HG03378 (cell line): ENCODE measurements at regions not wholly inside any gene's neighbourhood (a gene's known extent, or its start where the extent isn't known, plus 50 kb on each side); places are given as distances from the start of the nearest gene placed in this dataset.
"Not testable (repeated sequence)": the region's sequence is repeated elsewhere in the genome, so short reads cannot be mapped to it uniquely, and the experiment has no call there.

ENCODE experiments used
- ATAC-seq: cut with Tn5 transposase; IDR thresholded peaks from one replicate; pipeline ENCODE4 v1.9.1; 2021; ENCODE audit warnings: mild to moderate bottlenecking, moderate library complexity; ENCODE audit not compliant: unreplicated experiment

DNA sequence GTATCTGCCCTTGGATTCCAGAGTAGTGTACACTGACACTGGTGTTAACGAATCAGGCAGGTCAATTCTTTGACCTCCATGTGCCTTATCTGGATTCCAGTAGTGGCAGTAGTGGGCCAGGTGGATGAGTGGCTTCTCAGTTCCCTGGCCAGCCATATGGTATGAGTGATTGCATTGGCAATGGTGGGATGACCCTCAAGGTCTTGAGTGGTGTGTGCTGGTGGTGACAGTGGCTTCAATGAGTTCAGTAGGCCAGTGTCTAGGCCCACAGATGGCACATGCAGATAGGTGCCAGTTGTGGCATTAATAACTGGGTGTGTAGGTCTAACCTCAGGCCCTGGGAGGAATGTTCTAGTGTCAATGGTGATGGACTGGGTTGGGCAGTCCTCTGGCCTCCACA lies 674.1 kb upstream of the NXPH2 start:
- no peak for ATAC-seq

DNA sequence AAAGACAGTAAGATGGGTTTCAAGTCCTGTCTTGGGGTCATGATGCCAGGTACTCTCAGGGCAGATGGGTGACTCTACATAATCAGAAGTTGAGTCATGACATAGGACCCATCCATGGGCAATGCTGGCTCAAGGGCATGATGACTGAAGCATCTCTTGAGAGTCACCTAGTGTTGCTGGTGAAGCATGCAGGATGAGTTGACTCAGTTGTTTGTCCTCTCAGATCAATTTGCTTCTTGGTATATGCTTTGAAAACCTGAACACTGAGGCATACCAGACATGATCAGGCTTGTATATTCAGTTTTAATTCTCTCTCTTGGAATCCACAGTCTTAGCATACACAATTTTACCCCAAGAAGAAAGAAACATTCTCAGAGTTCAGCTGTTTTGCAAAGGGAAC lies 658.9 kb upstream of the NXPH2 start:
- no peak for ATAC-seq

DNA sequence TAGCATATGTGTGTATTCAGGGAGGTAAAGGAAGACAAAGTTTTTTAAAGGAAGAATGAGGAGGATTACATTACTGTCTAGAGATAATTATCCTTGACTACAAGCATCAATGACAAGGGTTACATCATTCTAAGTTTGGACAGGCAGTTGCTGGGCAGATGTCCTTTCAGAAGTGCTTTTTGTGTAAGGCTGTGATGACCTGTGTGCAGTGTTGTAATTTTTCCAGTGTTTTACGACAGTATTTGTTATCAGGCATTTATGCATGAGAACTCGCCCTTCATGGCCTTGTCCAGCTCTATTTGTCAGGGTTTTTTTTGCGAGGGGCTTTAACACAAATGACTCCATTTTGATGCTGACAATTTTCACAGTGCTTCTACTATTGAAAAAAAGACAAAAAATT lies 658.3 kb upstream of the NXPH2 start:
- no peak for ATAC-seq

DNA sequence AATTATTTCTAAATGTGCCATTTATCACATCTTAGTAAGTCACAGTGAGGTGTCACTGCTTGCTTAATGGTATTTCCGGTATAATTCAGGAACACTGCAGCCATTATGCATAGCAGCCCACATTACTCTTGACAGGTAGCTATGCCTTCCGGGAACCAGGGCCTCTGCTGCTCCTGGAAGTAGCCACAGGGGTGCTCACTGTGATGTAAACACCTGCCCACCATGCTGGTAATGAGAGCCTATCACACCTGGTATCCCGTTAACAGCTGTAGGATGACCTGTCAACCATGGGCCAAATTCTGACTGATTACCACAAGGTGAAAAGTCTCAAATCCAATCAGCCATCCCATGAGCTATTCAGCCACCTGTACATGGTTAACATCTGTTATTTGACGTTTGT lies 647.0 kb upstream of the NXPH2 start:
- ATAC-seq: no peak

- ATAC-seq: no peak
Measured at GRCh38 chr2:139424101-139424500, 643.9 kb upstream of the NXPH2 start.

GRCh38 chr2:139411236-139411635 lies 631.0 kb upstream of the NXPH2 start:
- ATAC-seq: no peak

- not testable (repeated sequence) for ATAC-seq
Measured at GRCh38 chr2:139410833-139411174, 630.6 kb upstream of the NXPH2 start.

DNA sequence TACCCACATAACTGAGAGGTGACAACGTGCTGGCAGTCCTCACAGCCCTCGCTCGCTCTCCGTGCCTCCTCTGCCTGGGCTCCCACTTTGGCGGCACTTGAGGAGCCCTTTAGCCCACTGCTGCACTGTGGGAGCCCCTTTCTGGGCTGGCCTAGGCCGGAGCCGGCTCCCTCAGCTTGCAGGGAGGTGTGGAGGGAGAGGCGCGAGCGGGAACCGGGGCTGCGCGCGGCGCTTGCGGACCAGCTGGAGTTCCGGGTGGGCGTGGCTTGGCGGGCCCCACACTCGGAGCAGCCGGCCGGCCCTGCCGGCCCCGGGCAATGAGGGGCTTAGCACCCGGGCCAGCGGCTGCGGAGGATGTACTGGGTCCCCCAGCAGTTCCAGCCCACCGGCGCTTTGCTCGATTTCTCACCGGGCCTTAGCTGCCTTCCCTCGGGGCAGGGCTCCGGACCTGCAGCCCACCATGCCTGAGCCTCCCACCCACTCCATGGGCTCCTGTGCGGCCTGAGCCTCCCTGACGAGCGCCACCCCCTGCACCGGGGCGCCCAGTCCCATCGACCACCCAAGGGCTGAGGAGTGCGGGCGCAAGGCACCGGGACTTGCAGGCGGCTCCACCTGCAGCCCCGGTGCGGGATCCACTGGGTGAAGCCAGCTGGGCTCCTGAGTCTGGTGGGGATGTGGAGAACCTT lies 630.1 kb upstream of the NXPH2 start:
- not testable (repeated sequence) for ATAC-seq

DNA sequence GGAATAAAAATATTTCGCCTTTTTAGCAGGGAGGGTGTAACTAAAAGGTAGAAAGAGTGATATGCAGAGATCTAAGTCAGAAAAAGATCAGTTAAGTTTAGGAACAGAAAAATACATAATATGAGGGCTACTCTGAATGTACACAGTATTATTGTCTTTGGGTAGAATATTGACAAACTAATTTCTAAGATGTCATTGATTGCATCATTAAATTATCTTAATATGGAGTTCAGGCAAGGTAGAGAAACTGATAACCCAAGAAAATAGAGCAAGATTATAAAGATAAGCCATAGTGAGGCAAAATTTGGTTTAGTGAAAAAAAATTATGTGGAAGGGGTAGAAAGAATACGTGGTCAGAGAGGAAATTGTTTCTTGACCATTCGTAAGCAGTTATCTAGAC lies 629.0 kb upstream of the NXPH2 start:
- ATAC-seq: no peak

DNA sequence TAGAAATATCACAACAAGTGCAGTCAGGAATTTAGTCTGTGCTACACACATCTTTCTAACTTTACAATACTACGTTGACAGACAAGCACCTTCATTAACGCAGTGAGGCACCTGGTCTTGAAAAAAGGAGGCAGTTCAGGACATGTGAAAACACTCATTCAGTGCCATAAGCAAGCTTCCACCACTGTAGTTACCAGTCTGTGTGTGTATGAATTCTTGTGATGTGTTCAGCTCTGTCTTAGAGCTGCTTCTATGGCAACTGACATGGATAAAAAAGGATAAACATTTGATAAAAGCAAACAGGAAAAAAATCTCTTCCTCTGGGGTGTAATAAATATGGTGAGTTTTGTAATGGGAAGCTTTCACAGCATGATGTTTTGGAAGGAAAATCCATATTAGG lies 623.8 kb upstream of the NXPH2 start:
- no peak for ATAC-seq

DNA sequence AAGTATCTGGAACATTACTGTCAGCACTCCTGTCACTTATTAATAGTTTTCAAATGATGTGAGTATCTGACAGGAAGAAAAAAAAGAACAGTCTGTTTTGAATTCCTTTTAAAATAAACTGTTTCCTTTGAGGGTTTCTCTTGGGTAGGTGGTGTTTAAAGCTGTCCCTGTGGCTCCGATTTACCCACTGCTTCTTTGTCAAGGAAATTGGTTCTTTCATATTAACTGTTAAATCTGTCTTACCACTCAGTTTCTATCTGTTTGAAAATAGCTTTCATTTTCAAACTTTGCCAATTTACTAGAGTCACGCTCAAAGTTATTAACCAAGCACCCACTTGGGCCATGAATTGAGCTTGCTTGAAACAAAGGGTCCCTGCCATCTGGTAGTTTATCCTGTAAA lies 614.6 kb upstream of the NXPH2 start:
- no peak for ATAC-seq

- ATAC-seq: no peak
Measured at GRCh38 chr2:139389391-139389790, 609.2 kb upstream of the NXPH2 start.

DNA sequence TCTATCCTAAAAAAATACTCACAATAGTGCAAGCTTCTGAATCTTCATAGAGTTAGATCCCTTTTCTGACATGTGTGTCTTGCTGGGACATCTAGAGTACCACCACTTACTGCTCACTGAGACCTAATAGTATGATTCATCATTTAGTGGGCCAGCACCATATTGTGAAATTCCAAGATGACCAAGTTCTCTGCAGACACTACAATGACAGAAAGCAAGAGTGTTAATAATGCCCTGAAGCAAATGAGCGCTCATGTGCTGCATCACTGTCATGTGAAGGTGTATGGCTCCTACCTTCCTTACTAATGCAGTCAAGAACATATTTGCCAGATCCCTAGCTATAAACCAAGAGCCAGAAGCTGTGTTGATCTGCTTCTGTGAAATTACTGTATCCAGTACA lies 606.2 kb upstream of the NXPH2 start:
- no peak for ATAC-seq

- no peak for ATAC-seq
Measured at GRCh38 chr2:139383532-139383931, 603.3 kb upstream of the NXPH2 start.

- ATAC-seq: no peak
Measured at GRCh38 chr2:139380051-139380450, 599.9 kb upstream of the NXPH2 start.

DNA sequence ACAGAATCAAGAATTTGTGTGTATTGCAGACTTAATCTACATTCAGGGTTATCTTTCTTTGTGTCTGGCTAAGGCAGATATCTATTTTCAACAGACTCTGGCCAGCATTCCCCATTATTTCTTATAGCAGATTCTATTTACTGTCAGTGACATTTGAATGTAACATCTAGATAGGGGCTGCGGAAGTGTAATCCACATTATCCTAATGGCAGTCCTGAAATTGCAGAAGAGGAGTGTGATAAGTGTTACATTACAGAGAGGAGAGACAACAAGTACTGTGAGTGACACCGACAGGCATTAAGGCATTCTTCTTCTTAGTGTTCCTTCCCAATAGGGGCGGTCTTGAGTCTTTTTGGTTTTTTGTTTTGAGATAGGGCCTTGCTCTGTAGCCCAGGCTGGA lies 598.2 kb upstream of the NXPH2 start:
- ATAC-seq: no peak

GRCh38 chr2:139374296-139374850 lies 594.2 kb upstream of the NXPH2 start:
- ATAC-seq: no peak

DNA sequence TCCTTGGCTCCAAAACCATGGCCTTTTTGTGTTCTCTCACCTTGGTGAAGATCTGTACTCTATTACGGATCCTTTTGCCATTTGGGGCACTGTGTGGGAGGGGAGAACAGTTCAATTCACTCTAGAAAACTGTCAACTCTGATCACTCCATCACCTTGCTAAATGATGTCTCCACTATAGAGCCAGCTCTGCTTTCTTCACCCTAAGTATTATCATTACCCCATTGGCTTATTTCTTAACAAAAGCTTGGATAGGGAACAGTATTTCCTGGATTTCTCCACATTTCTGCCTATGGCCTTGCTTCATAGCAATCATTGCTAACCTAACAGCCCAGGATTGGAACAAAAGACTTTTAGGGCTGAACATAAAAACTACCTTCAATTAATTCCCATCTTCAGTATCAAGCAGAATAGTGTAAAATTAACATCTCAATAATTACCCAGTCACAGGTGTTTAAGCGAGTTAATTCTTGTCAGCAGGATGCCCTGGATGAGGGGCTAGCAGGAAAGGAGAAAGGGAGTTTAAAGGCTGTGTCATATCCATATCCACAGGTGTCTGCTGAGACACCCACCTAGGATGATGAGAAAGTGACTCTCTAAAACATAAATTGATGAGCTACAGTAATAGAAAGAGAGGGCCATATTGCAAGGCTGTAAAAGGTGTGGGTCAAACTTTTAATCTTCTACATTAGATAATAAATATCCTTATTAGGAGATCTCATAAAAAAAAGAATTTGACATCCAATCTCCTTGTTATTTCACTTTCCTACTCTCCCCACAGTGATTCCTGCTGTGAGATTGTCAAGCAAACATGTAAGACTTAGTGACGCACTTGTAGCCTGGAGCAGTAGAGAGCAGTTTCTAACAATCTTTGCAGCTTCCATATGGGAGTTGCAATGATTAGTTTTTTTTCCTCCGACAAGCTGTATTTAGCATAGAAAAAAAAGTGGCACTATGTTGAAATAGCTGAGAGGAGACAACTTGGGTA lies 589.5 kb upstream of the NXPH2 start:
- ATAC-seq: no peak

DNA sequence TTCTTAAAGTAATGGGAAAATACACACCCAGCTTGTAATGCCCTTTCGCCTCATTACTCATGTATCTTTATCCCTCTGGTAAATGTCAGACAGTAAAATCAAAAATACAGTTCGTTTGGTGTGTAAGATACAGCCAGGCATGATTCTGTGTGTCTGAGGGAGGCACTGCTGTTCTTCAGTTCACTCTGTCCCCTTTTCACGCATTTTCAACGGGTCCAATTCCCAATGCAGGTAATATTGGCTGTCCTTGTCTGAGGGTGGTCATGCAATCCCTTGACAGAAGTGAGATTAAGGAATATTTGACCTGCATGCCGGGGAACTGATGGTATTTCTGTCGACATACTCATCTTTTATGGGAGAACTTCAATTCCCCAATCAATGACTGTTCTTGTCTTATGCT lies 587.2 kb upstream of the NXPH2 start:
- ATAC-seq: no peak

GRCh38 chr2:139366681-139367080 lies 586.5 kb upstream of the NXPH2 start:
- ATAC-seq: no peak

DNA sequence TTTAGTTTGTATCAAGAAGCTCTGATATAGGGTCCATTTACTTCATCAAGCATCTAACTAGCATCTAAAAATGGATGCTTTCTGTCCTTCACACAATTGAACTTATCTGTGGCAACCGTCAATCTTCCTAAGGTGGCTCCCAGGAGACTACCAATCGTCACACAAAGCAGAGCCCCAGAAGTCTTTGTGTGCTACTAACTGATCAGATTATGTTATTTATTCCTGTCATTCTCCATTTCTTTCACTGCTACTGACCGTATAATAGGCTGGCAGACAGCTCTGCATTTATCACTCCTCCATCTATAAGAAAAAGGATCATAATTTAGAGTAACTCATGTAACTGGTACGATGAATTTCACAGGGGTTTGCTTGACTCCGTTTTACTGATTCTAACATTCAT lies 585.0 kb upstream of the NXPH2 start:
- ATAC-seq: no peak

DNA sequence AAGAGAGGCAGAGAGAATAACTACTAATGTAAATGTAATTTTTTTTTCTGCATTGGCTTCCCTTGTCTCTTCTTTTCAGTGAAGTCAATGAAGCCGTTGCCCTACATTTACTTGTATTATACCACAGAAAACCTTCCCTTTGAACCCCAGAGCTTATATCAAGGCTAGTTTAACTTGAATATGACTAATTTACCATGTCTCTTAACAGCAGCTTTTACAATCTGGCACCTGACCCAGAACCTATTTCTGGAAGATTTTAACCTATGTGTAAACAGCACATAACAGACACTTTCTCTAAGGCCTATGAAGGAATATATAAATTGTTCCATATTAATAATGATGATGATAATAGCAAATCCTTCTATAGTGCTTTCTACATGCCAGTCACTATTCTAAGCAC lies 580.5 kb upstream of the NXPH2 start:
- ATAC-seq: no peak
